ENCODE measurements at regions not wholly inside any gene's neighbourhood (a gene's known extent, or its start where the extent isn't known, plus 50 kb on each side); places are given as distances from the start of the nearest gene placed in this dataset.
"Not testable (repeated sequence)": the region's sequence is repeated elsewhere in the genome, so short reads cannot be mapped to it uniquely, and the experiment has no call there.

- no peak overlapping the region for H3K27ac ChIP-seq
- no peaks in the 10 kb centered on the region for H3K27me3 ChIP-seq
- H3K4me1 ChIP-seq: no peaks in the 10 kb centered on the region
- no peak for TF ChIP-seq CTCF (IDR thresholded peaks at IDR 0.05)
- no peak overlapping the region for H3K4me3 ChIP-seq
- no peaks in the 10 kb centered on the region for H3K9me3 ChIP-seq
- no peak for DNase-seq
- H3K36me3 ChIP-seq: no peaks in the 10 kb centered on the region
- intact Hi-C loops (cut with DNase I): no loop called here
- H3K9ac ChIP-seq (ENCODE audit: low read depth in 2 of 2, low read length in 2 of 2): no peak overlapping the region
Measured at GRCh38 chr10:61588770-61589211, 73.9 kb upstream of the CABCOCO1 start.

GRCh38 chr10:61586829-61587228 is 75.9 kb upstream of the CABCOCO1 start:
- no peak overlapping the region for H3K9ac ChIP-seq (ENCODE audit: low read depth in 2 of 2, low read length in 2 of 2)
- H3K36me3 ChIP-seq: no peaks in the 10 kb centered on the region
- no peaks in the 10 kb centered on the region for H3K4me1 ChIP-seq
- H3K27me3 ChIP-seq: no peaks in the 10 kb centered on the region
- no peak overlapping the region for H3K27ac ChIP-seq
- intact Hi-C loops (cut with DNase I): no loop called here
- TF ChIP-seq CTCF (IDR thresholded peaks at IDR 0.05): no peak
- no peaks in the 10 kb centered on the region for H3K9me3 ChIP-seq
- no peak for DNase-seq
- no peak overlapping the region for H3K4me3 ChIP-seq

- DNase-seq: no peak
- no peak for TF ChIP-seq CTCF (IDR thresholded peaks at IDR 0.05)
- Histone ChIP-seq H3K27me3 (no peaks in the 10 kb centered on the region), H3K4me1 (no peaks in the 10 kb centered on the region), H3K36me3 (no peaks in the 10 kb centered on the region), H3K27ac (no peak overlapping the region), H3K9ac (ENCODE audit: low read depth in 2 of 2, low read length in 2 of 2) (no peak overlapping the region), H3K9me3 (no peaks in the 10 kb centered on the region), H3K4me3 (no peak overlapping the region)
- intact Hi-C loops (cut with DNase I): no loop called here
Measured at GRCh38 chr10:61580608-61581007, 82.1 kb upstream of the CABCOCO1 start.

- H3K4me3 ChIP-seq; H3K9me3 ChIP-seq; H3K4me1 ChIP-seq; H3K9ac ChIP-seq (ENCODE audit: low read depth in 2 of 2, low read length in 2 of 2); intact Hi-C loops (cut with DNase I); H3K27me3 ChIP-seq; H3K27ac ChIP-seq; H3K36me3 ChIP-seq; DNase-seq: not testable (repeated sequence)
Measured at GRCh38 chr10:61570204-61570603, 92.5 kb upstream of the CABCOCO1 start.

- Histone ChIP-seq H3K9me3 (no peaks in the 10 kb centered on the region), H3K27ac (no peak overlapping the region), H3K4me1 (no peaks in the 10 kb centered on the region), H3K4me3 (no peak overlapping the region), H3K27me3 (no peaks in the 10 kb centered on the region), H3K9ac (ENCODE audit: low read depth in 2 of 2, low read length in 2 of 2) (no peak overlapping the region), H3K36me3 (no peaks in the 10 kb centered on the region)
- TF ChIP-seq CTCF (IDR thresholded peaks at IDR 0.05): no peak
- intact Hi-C loops (cut with DNase I): no loop called here
- DNase-seq: no peak
Measured at GRCh38 chr10:61567729-61568128, 95.0 kb upstream of the CABCOCO1 start.

- Histone ChIP-seq H3K27ac (no peak overlapping the region), H3K9me3 (no peaks in the 10 kb centered on the region), H3K4me3 (no peak overlapping the region), H3K36me3 (no peaks in the 10 kb centered on the region), H3K27me3 (no peaks in the 10 kb centered on the region), H3K9ac (ENCODE audit: low read depth in 2 of 2, low read length in 2 of 2) (no peak overlapping the region), H3K4me1 (no peaks in the 10 kb centered on the region)
- intact Hi-C loops (cut with DNase I): no loop called here
- TF ChIP-seq CTCF (IDR thresholded peaks at IDR 0.05): no peak
- no peak for DNase-seq
Measured at GRCh38 chr10:61565819-61566560, 96.7 kb upstream of the CABCOCO1 start.

Measured in colonic mucosa (tissue), 4 donors.